ENCODE measurements at regions not wholly inside any gene's neighbourhood (a gene's known extent, or its start where the extent isn't known, plus 50 kb on each side); places are given as distances from the start of the nearest gene placed in this dataset.
A peak's percentile ranks its signal among the peaks of the same experiment; 100 is the strongest.
"Not testable (repeated sequence)": the region's sequence is repeated elsewhere in the genome, so short reads cannot be mapped to it uniquely, and the experiment has no call there.

DNA sequence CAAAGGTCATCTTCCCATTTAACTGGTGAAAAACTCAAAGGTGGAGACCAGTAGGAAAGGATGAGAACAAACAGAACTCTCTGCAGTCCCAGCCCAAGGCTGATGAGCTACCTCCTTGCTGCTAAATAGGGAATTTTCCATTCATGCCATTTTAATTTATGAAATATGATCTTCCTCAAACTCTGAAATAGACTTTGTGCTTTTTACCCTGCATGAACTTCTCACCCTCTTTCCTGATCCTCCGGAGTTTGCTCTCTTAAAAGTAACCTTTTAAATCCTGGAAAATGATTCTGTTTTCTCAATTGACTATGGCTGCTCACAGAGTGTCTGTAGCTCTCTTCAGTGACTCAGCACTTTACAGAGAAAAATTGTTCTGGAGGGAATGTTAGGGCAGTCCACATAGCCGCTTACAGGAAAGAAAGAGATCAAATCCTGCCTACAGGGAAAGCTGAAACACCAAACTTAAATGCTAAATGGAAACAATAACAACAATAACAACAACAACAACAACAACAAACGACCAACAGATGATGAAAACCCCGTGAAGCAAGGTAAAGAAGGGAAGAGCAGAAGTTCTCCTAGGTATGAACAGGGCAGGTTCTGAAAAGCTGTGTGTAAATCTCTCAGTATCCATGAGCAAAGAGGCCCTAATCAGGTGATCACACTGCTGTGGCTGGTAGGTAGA is 79.8 kb upstream of the SESTD1 start:
- no peak for DNase-seq
- Mint-ChIP-seq H3K4me1 (peaks cover 20 to 30% of the 10 kb centered on the region in 2 donors), H3K9me3 (no peaks in the 10 kb centered on the region), H3K4me3 (no peak overlapping the region), H3K36me3 (no peaks in the 10 kb centered on the region), H3K27me3 (no peaks in the 10 kb centered on the region), H3K27ac (peak overlapping the region; percentile 63)
- ATAC-seq (replicated peaks): no peak

DNA sequence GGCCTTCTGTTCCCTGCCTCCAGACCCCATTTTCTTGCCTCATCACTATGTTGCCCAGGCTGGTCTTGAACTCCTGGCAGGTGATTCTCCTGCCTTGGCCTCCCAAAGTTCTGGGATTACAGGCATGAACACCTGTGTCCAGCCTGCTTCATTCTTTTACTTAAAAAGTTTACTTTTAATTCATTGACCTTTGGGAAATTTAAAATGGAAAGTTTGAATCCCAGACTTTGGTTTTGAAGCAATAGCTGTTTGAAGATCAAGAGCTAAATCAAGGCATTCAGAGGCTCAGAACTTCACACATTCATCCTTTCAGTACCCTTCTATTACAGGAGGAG is 79.3 kb upstream of the SESTD1 start:
- no peak for DNase-seq
- Mint-ChIP-seq H3K27me3 (no peaks in the 10 kb centered on the region), H3K9me3 (no peaks in the 10 kb centered on the region), H3K4me1 (peaks cover 18 to 24% of the 10 kb centered on the region in 2 donors), H3K36me3 (no peaks in the 10 kb centered on the region), H3K27ac (no peak overlapping the region), H3K4me3 (no peak overlapping the region)
- ATAC-seq (replicated peaks): no peak

DNA sequence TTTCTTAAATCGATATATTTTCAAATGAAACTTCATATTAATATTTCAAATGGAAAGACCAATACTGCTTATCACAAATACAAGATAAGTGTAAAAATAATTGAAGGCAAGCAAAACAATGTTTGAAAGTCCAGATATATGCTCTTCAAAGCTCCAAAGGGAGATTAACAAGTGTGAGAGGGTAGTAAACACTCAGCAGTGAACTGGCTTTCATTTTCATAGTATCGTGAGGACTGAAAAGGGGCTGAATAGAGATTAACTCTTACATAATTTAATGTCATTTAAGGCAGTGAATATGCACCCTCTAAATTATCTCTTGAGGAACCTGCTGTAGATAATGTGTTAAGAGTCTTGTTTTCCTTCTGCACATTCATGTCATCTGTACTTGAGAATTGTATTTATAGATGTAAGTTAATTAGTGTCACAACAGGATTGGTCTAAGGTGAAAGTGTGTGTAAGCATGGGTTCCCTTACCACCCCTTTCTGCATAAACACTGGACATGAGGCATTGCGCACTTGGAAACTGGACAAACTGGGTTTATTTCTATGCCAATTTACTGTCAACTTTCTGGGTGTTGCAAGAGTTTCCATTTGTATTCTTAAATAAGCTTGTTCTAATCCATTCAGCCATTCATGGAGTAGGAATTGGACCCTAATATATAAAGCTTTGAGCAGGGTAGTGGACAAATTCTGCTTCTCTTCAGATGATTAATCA is 76.7 kb upstream of the SESTD1 start:
- H3K27ac Mint-ChIP-seq: no peak overlapping the region
- no peak overlapping the region for H3K4me3 Mint-ChIP-seq
- ATAC-seq (replicated peaks): no peak
- no peak for DNase-seq
- H3K36me3 Mint-ChIP-seq: no peaks in the 10 kb centered on the region
- no peaks in the 10 kb centered on the region for H3K9me3 Mint-ChIP-seq
- H3K27me3 Mint-ChIP-seq: no peaks in the 10 kb centered on the region
- peaks cover 18 to 22% of the 10 kb centered on the region in 2 donors for H3K4me1 Mint-ChIP-seq

GRCh38 chr2:179340678-179341077 is 76.0 kb upstream of the SESTD1 start:
- no peak overlapping the region for H3K27ac Mint-ChIP-seq

GRCh38 chr2:179338681-179339080 is 74.0 kb upstream of the SESTD1 start:
- Mint-ChIP-seq H3K9me3 (no peaks in the 10 kb centered on the region), H3K4me1 (peaks cover 7 to 12% of the 10 kb centered on the region in 2 donors), H3K27ac (no peak overlapping the region), H3K4me3 (no peak overlapping the region), H3K27me3 (no peaks in the 10 kb centered on the region), H3K36me3 (no peaks in the 10 kb centered on the region)
- DNase-seq (no peak), ATAC-seq (replicated peaks) (no peak)

More at GRCh38 chr2:179340678-179341077, 76.0 kb upstream of the SESTD1 start:
- peak in 1 of 2 donors; percentile 31 for ATAC-seq (replicated peaks)
- Mint-ChIP-seq H3K27me3 (no peaks in the 10 kb centered on the region), H3K4me1 (peaks cover 18 to 22% of the 10 kb centered on the region in 2 donors), H3K9me3 (no peaks in the 10 kb centered on the region), H3K36me3 (no peaks in the 10 kb centered on the region), H3K4me3 (no peak overlapping the region)
- DNase-seq: no peak

GRCh38 chr2:179336782-179337534 is 72.3 kb upstream of the SESTD1 start:
- ATAC-seq (replicated peaks) (no peak), DNase-seq (no peak)
- H3K9me3 Mint-ChIP-seq: no peaks in the 10 kb centered on the region
- H3K36me3 Mint-ChIP-seq: no peaks in the 10 kb centered on the region
- H3K4me1 Mint-ChIP-seq: peaks cover 7 to 13% of the 10 kb centered on the region in 2 donors
- H3K27me3 Mint-ChIP-seq: no peaks in the 10 kb centered on the region
- H3K27ac Mint-ChIP-seq: no peak overlapping the region
- H3K4me3 Mint-ChIP-seq: no peak overlapping the region

DNA sequence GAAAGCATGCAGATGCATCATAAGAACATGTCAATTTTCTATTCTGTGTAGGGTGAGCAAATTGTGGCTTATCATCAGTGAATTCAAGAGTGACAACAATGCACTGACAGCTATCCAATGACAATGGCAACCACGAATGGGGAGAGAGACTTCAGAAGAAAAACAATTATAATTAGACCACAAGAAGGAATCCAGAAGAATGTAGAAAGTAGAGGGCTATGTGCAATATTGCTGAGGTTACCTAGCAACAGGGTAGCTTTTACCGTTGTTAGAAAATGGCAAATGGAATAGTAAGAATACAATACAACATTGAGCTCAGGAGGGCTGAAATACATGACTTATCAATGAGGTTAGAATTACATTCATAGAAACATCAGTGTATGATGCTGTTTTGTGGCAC is 71.1 kb upstream of the SESTD1 start:
- Mint-ChIP-seq H3K27me3 (no peaks in the 10 kb centered on the region), H3K4me1 (peaks cover 5 to 11% of the 10 kb centered on the region in 2 donors), H3K36me3 (peaks cover 0 to 7% of the 10 kb centered on the region in 2 donors), H3K27ac (no peak overlapping the region), H3K4me3 (no peak overlapping the region), H3K9me3 (peaks cover 0 to 3% of the 10 kb centered on the region in 2 donors)
- DNase-seq (no peak), ATAC-seq (replicated peaks) (no peak)

- no peak overlapping the region for H3K27ac Mint-ChIP-seq
Measured at GRCh38 chr2:179332903-179333302, 68.3 kb upstream of the SESTD1 start.

DNA sequence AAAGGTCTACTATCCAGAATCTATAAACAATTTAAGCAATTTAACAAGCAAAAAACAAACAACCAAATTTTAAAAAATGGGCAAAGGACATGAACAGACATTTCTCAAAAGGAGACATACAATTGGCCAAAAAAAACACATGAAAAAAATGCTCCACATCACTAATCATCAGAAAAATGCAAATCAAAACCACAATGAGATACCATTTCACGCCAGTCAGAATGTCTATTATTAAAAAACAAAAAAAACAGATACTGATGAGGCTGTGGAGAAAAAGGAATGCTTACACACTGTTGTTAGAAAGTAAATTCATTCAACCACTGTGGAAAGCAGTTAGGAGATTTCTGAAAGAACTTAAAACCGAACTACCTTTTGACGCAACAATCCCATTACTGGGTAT is 66.4 kb upstream of the SESTD1 start:
- H3K4me1 Mint-ChIP-seq: peaks cover 2 to 6% of the 10 kb centered on the region in 2 donors
- ATAC-seq (replicated peaks) (no peak), DNase-seq (no peak)
- H3K4me3 Mint-ChIP-seq: no peak overlapping the region
- H3K27ac Mint-ChIP-seq: no peak overlapping the region
- peaks cover 4 to 11% of the 10 kb centered on the region in 2 donors for H3K36me3 Mint-ChIP-seq
- peaks cover 4 to 12% of the 10 kb centered on the region in 2 donors for H3K9me3 Mint-ChIP-seq
- H3K27me3 Mint-ChIP-seq: no peaks in the 10 kb centered on the region

More at GRCh38 chr2:179332903-179333302, 68.3 kb upstream of the SESTD1 start:
- no peak overlapping the region for H3K4me3 Mint-ChIP-seq
- peaks cover 4 to 12% of the 10 kb centered on the region in 2 donors for H3K9me3 Mint-ChIP-seq
- H3K27me3 Mint-ChIP-seq: no peaks in the 10 kb centered on the region
- peaks cover 4 to 11% of the 10 kb centered on the region in 2 donors for H3K36me3 Mint-ChIP-seq
- ATAC-seq (replicated peaks) (no peak), DNase-seq (no peak)
- H3K4me1 Mint-ChIP-seq: peaks cover 2 to 6% of the 10 kb centered on the region in 2 donors

GRCh38 chr2:179322289-179322688 is 57.7 kb upstream of the SESTD1 start:
- H3K4me3 Mint-ChIP-seq: no peak overlapping the region
- peaks cover 0 to 4% of the 10 kb centered on the region in 2 donors for H3K27me3 Mint-ChIP-seq
- peaks cover 0 to 2% of the 10 kb centered on the region in 2 donors for H3K9me3 Mint-ChIP-seq
- no peaks in the 10 kb centered on the region for H3K36me3 Mint-ChIP-seq
- no peak for DNase-seq
- no peak overlapping the region for H3K27ac Mint-ChIP-seq
- no peak for ATAC-seq (replicated peaks)
- no peaks in the 10 kb centered on the region for H3K4me1 Mint-ChIP-seq

DNA sequence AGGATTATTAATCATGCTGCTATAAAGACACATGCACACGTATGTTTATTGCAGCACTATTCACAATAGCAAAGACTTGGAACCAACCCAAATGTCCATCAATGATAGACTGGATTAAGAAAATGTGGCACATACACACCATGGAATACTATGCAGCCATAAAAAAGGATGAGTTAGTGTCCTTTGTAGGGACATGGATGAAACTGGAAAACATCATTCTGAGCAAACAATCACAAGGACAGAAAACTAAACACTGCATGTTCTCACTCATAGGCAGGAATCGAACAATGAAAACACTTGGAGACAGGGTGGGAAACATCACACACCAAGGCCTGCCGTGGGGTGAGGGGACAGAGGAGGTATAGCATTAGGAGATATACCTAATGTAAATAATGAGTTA is 56.4 kb upstream of the SESTD1 start:
- H3K9me3 Mint-ChIP-seq; H3K4me3 Mint-ChIP-seq; H3K36me3 Mint-ChIP-seq; H3K4me1 Mint-ChIP-seq; DNase-seq; H3K27ac Mint-ChIP-seq; H3K27me3 Mint-ChIP-seq; ATAC-seq (replicated peaks): not testable (repeated sequence)

DNA sequence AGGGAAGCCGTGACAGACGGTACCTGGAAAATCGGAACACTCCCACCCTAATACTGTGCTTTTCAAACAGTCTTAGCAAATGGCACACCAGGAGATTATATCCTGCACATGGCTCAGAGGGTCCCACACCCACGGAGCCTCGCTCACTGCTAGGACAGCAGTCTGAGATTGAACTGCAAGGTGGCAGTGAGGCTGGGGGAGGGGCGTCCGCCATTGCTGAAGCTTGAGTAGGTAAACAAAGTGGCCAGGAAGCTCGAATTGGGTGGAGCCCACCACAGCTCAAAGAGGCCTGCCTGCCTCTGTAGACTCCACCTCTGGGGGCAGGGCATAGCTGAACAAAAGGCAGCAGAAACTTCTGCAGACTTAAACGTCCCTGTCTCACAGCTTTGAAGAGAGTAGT is 50.1 kb upstream of the SESTD1 start:
- H3K27ac Mint-ChIP-seq; H3K4me1 Mint-ChIP-seq; H3K36me3 Mint-ChIP-seq; H3K9me3 Mint-ChIP-seq; DNase-seq; H3K4me3 Mint-ChIP-seq; ATAC-seq (replicated peaks): not testable (repeated sequence)
- peaks cover 0 to 14% of the 10 kb centered on the region in 2 donors for H3K27me3 Mint-ChIP-seq

Measured in stimulated activated naive B cell treated with anti-CD40 and anti-IgM and Interleukin-4, amounts not matched to agents 10 μg/mL and 1 μg/mL and 100 μg/mL, for 72 hours (primary cell).